ENCODE measurements at regions not wholly inside any gene's neighbourhood (a gene's known extent, or its start where the extent isn't known, plus 50 kb on each side); places are given as distances from the start of the nearest gene placed in this dataset.

- no peak overlapping the region for H3K4me2 ChIP-seq (ENCODE audit: low read length)
- H3K79me2 ChIP-seq (ENCODE audit: control insufficient read depth, insufficient read depth, low read length), result no peaks in the 10 kb centered on the region
- H3K27me3 ChIP-seq (ENCODE audit: insufficient read depth, low read length, poor library complexity), result no peaks in the 10 kb centered on the region
- H4K5ac ChIP-seq (ENCODE audit: low read length), result no peak overlapping the region
- no peak overlapping the region for H3K4ac ChIP-seq (ENCODE audit: low read depth, low read length)
- WGBS (ENCODE audit: extremely low coverage, insufficient coverage, low lambda C conversion rate), result no CpG with 5 or more reads among the region's 5 CpGs
- no peaks in the 10 kb centered on the region for H3K79me1 ChIP-seq (ENCODE audit: low read length)
- H2AK5ac ChIP-seq (ENCODE audit: low read length), result no peak overlapping the region
- H3K4me3 ChIP-seq (ENCODE audit: low read length), result no peak overlapping the region
- H3K56ac ChIP-seq (ENCODE audit: low read length), result no peak overlapping the region
- no peaks in the 10 kb centered on the region for H3K4me1 ChIP-seq (ENCODE audit: control insufficient read depth, low read depth, low read length)
- H3K27ac ChIP-seq (ENCODE audit: low read depth, low read length), result no peak overlapping the region
- no peak overlapping the region for H2BK120ac ChIP-seq (ENCODE audit: low read depth, low read length)
- no peak for DNase-seq
- H2BK15ac ChIP-seq (replicated peaks; ENCODE audit: low read depth), result no peak overlapping the region
- no peak overlapping the region for H3K23ac ChIP-seq (ENCODE audit: low read length)
- no peak overlapping the region for H4K8ac ChIP-seq (ENCODE audit: low read depth, low read length)
- no peak overlapping the region for H3K9ac ChIP-seq (ENCODE audit: low read length)
- H3K36me3 ChIP-seq (ENCODE audit: control insufficient read depth, insufficient read depth, low read length), result no peaks in the 10 kb centered on the region
- no peak overlapping the region for H2BK5ac ChIP-seq (ENCODE audit: low read length)
- H3K18ac ChIP-seq (ENCODE audit: low read length), result no peak overlapping the region
These were observed 172.0 kb upstream of the ZC4H2 start for GRCh38 chrX:65148232-65148631.

- H2BK5ac ChIP-seq (ENCODE audit: low read length), result no peak overlapping the region
- H3K27ac ChIP-seq (ENCODE audit: low read depth, low read length), result no peak overlapping the region
These were observed 160.2 kb upstream of the ZC4H2 start for GRCh38 chrX:65136424-65136823.

GRCh38 chrX:65127842-65128241 lies 151.6 kb upstream of the ZC4H2 start:
- H4K8ac ChIP-seq (ENCODE audit: low read depth, low read length), result no peak overlapping the region
- no peak overlapping the region for H3K9ac ChIP-seq (ENCODE audit: low read length)
- H2BK120ac ChIP-seq (ENCODE audit: low read depth, low read length), result no peak overlapping the region
- H3K4me1 ChIP-seq (ENCODE audit: control insufficient read depth, low read depth, low read length), result no peaks in the 10 kb centered on the region
- H3K23ac ChIP-seq (ENCODE audit: low read length), result no peak overlapping the region
- H3K18ac ChIP-seq (ENCODE audit: low read length), result no peak overlapping the region
- H3K4me2 ChIP-seq (ENCODE audit: low read length), result no peak overlapping the region
- no peaks in the 10 kb centered on the region for H3K79me2 ChIP-seq (ENCODE audit: control insufficient read depth, insufficient read depth, low read length)
- no peak overlapping the region for H3K56ac ChIP-seq (ENCODE audit: low read length)
- H3K79me1 ChIP-seq (ENCODE audit: low read length), result no peaks in the 10 kb centered on the region
- H2AK5ac ChIP-seq (ENCODE audit: low read length), result no peak overlapping the region
- no peak overlapping the region for H3K4ac ChIP-seq (ENCODE audit: low read depth, low read length)
- no peak overlapping the region for H2BK15ac ChIP-seq (replicated peaks; ENCODE audit: low read depth)
- WGBS (ENCODE audit: extremely low coverage, insufficient coverage, low lambda C conversion rate), result no CpG with 5 or more reads among the region's 3 CpGs
- no peaks in the 10 kb centered on the region for H3K36me3 ChIP-seq (ENCODE audit: control insufficient read depth, insufficient read depth, low read length)
- DNase-seq, result no peak
- H3K4me3 ChIP-seq (ENCODE audit: low read length), result no peak overlapping the region
- no peak overlapping the region for H2BK5ac ChIP-seq (ENCODE audit: low read length)
- H3K27me3 ChIP-seq (ENCODE audit: insufficient read depth, low read length, poor library complexity), result no peaks in the 10 kb centered on the region
- no peak overlapping the region for H3K27ac ChIP-seq (ENCODE audit: low read depth, low read length)
- no peak overlapping the region for H4K5ac ChIP-seq (ENCODE audit: low read length)

More at GRCh38 chrX:65136424-65136823, 160.2 kb upstream of the ZC4H2 start:
- H3K56ac ChIP-seq (ENCODE audit: low read length), result no peak overlapping the region
- no peak overlapping the region for H2BK15ac ChIP-seq (replicated peaks; ENCODE audit: low read depth)
- H3K23ac ChIP-seq (ENCODE audit: low read length), result no peak overlapping the region
- no peak overlapping the region for H3K4me2 ChIP-seq (ENCODE audit: low read length)
- no CpG with 5 or more reads among the region's 1 CpG for WGBS (ENCODE audit: extremely low coverage, insufficient coverage, low lambda C conversion rate)
- H3K36me3 ChIP-seq (ENCODE audit: control insufficient read depth, insufficient read depth, low read length), result no peaks in the 10 kb centered on the region
- no peak overlapping the region for H4K8ac ChIP-seq (ENCODE audit: low read depth, low read length)
- H2BK120ac ChIP-seq (ENCODE audit: low read depth, low read length), result no peak overlapping the region
- DNase-seq, result peak; percentile 16
- no peak overlapping the region for H3K4me3 ChIP-seq (ENCODE audit: low read length)
- H3K79me1 ChIP-seq (ENCODE audit: low read length), result no peaks in the 10 kb centered on the region
- H2AK5ac ChIP-seq (ENCODE audit: low read length), result no peak overlapping the region
- H3K9ac ChIP-seq (ENCODE audit: low read length), result no peak overlapping the region
- no peaks in the 10 kb centered on the region for H3K79me2 ChIP-seq (ENCODE audit: control insufficient read depth, insufficient read depth, low read length)
- no peaks in the 10 kb centered on the region for H3K27me3 ChIP-seq (ENCODE audit: insufficient read depth, low read length, poor library complexity)
- H3K4me1 ChIP-seq (ENCODE audit: control insufficient read depth, low read depth, low read length), result no peaks in the 10 kb centered on the region
- H3K18ac ChIP-seq (ENCODE audit: low read length), result no peak overlapping the region
- H3K4ac ChIP-seq (ENCODE audit: low read depth, low read length), result no peak overlapping the region
- no peak overlapping the region for H4K5ac ChIP-seq (ENCODE audit: low read length)

- DNase-seq, result no peak
- Histone ChIP-seq H3K4me2 (ENCODE audit: low read length) (no peak overlapping the region), H3K79me2 (ENCODE audit: control insufficient read depth, insufficient read depth, low read length) (no peaks in the 10 kb centered on the region), H3K18ac (ENCODE audit: low read length) (no peak overlapping the region), H2BK5ac (ENCODE audit: low read length) (no peak overlapping the region), H3K36me3 (ENCODE audit: control insufficient read depth, insufficient read depth, low read length) (no peaks in the 10 kb centered on the region), H3K27ac (ENCODE audit: low read depth, low read length) (no peak overlapping the region), H3K79me1 (ENCODE audit: low read length) (no peaks in the 10 kb centered on the region), H3K4me3 (ENCODE audit: low read length) (no peak overlapping the region), H2BK15ac (replicated peaks; ENCODE audit: low read depth) (no peak overlapping the region), H4K8ac (ENCODE audit: low read depth, low read length) (no peak overlapping the region), H3K4ac (ENCODE audit: low read depth, low read length) (no peak overlapping the region), H2AK5ac (ENCODE audit: low read length) (no peak overlapping the region), H3K27me3 (ENCODE audit: insufficient read depth, low read length, poor library complexity) (no peaks in the 10 kb centered on the region), H2BK120ac (ENCODE audit: low read depth, low read length) (no peak overlapping the region), H4K5ac (ENCODE audit: low read length) (no peak overlapping the region), H3K4me1 (ENCODE audit: control insufficient read depth, low read depth, low read length) (no peaks in the 10 kb centered on the region), H3K23ac (ENCODE audit: low read length) (no peak overlapping the region), H3K9ac (ENCODE audit: low read length) (no peak overlapping the region), H3K56ac (ENCODE audit: low read length) (no peak overlapping the region)
- no CpG with 5 or more reads among the region's 3 CpGs for WGBS (ENCODE audit: extremely low coverage, insufficient coverage, low lambda C conversion rate)
These were observed 122.6 kb upstream of the ZC4H2 start for GRCh38 chrX:65098851-65099250.

GRCh38 chrX:65093658-65094057 lies 117.4 kb upstream of the ZC4H2 start:
- H3K4me3 ChIP-seq (ENCODE audit: low read length), result no peak overlapping the region
- no peak overlapping the region for H3K18ac ChIP-seq (ENCODE audit: low read length)
- no peaks in the 10 kb centered on the region for H3K27me3 ChIP-seq (ENCODE audit: insufficient read depth, low read length, poor library complexity)
- H3K4me1 ChIP-seq (ENCODE audit: control insufficient read depth, low read depth, low read length), result no peaks in the 10 kb centered on the region
- no peak overlapping the region for H2BK15ac ChIP-seq (replicated peaks; ENCODE audit: low read depth)
- H3K4ac ChIP-seq (ENCODE audit: low read depth, low read length), result no peak overlapping the region
- H3K23ac ChIP-seq (ENCODE audit: low read length), result no peak overlapping the region
- no peak overlapping the region for H3K9ac ChIP-seq (ENCODE audit: low read length)
- H2BK120ac ChIP-seq (ENCODE audit: low read depth, low read length), result no peak overlapping the region
- no peak overlapping the region for H3K56ac ChIP-seq (ENCODE audit: low read length)
- no peak overlapping the region for H2AK5ac ChIP-seq (ENCODE audit: low read length)
- H3K4me2 ChIP-seq (ENCODE audit: low read length), result no peak overlapping the region
- no peaks in the 10 kb centered on the region for H3K36me3 ChIP-seq (ENCODE audit: control insufficient read depth, insufficient read depth, low read length)
- no peak overlapping the region for H3K27ac ChIP-seq (ENCODE audit: low read depth, low read length)
- no peaks in the 10 kb centered on the region for H3K79me1 ChIP-seq (ENCODE audit: low read length)
- DNase-seq, result no peak
- no peak overlapping the region for H4K8ac ChIP-seq (ENCODE audit: low read depth, low read length)
- H3K79me2 ChIP-seq (ENCODE audit: control insufficient read depth, insufficient read depth, low read length), result no peaks in the 10 kb centered on the region
- H2BK5ac ChIP-seq (ENCODE audit: low read length), result no peak overlapping the region
- no peak overlapping the region for H4K5ac ChIP-seq (ENCODE audit: low read length)

- Histone ChIP-seq H2BK15ac (replicated peaks; ENCODE audit: low read depth) (no peak overlapping the region), H3K56ac (ENCODE audit: low read length) (no peak overlapping the region), H2AK5ac (ENCODE audit: low read length) (no peak overlapping the region), H4K8ac (ENCODE audit: low read depth, low read length) (no peak overlapping the region), H3K23ac (ENCODE audit: low read length) (no peak overlapping the region), H2BK120ac (ENCODE audit: low read depth, low read length) (no peak overlapping the region), H3K9ac (ENCODE audit: low read length) (no peak overlapping the region), H2BK5ac (ENCODE audit: low read length) (no peak overlapping the region), H3K27ac (ENCODE audit: low read depth, low read length) (no peak overlapping the region), H3K4me1 (ENCODE audit: control insufficient read depth, low read depth, low read length) (no peaks in the 10 kb centered on the region), H3K18ac (ENCODE audit: low read length) (no peak overlapping the region), H4K5ac (ENCODE audit: low read length) (no peak overlapping the region), H3K79me1 (ENCODE audit: low read length) (no peaks in the 10 kb centered on the region), H3K4me3 (ENCODE audit: low read length) (no peak overlapping the region), H3K4me2 (ENCODE audit: low read length) (no peak overlapping the region), H3K4ac (ENCODE audit: low read depth, low read length) (no peak overlapping the region), H3K27me3 (ENCODE audit: insufficient read depth, low read length, poor library complexity) (no peaks in the 10 kb centered on the region), H3K79me2 (ENCODE audit: control insufficient read depth, insufficient read depth, low read length) (no peaks in the 10 kb centered on the region), H3K36me3 (ENCODE audit: control insufficient read depth, insufficient read depth, low read length) (no peaks in the 10 kb centered on the region)
- no CpG with 5 or more reads among the region's 3 CpGs for WGBS (ENCODE audit: extremely low coverage, insufficient coverage, low lambda C conversion rate)
- no peak for DNase-seq
These were observed 97.0 kb upstream of the ZC4H2 start for GRCh38 chrX:65073233-65073632.
